GM12864 (cell line): ENCODE measurements at regions not wholly inside any gene's neighbourhood (a gene's known extent, or its start where the extent isn't known, plus 50 kb on each side); places are given as distances from the start of the nearest gene placed in this dataset.

Experiments used
- DNase-seq: peaks from one replicate; pipeline ENCODE4 v3.0.0-alpha.2; 2011; ENCODE audit warnings: low read depth
- H3K4me3 ChIP-seq: 2 replicates; pipeline ENCODE4 v1.5.1; 2011; ENCODE audit warnings: mild to moderate bottlenecking, low read depth, low read length, control low read depth
- TF ChIP-seq, protein P1 (sequence below): IDR thresholded peaks from 2 replicates; pipeline ENCODE4 v1.5.1; 2011; ENCODE audit warnings: low read depth, mild to moderate bottlenecking, moderate library complexity, low read length, control low read depth, inconsistent platforms; ENCODE audit errors: missing control alignments

DNA sequence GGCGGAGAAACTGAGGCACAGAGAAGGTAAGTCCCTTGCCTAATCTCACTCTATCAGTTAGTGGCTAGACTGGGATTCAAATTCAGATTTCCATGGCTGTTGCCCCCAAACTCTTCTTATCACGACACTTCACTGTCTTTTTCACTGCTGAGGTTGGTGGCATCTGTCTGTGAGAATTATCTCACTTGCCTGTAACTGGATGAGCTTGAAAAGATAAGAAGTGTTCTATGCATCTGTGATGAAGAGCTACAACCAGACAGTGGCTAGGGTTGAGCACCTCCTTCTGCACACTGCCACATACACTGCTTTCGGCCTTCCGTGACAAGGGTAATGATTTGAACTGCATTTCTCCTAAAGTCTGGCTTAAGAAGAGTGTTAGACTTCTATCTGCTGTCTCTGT is 107.9 kb upstream of the TEX13D start:
- TF ChIP-seq, protein P1, sequence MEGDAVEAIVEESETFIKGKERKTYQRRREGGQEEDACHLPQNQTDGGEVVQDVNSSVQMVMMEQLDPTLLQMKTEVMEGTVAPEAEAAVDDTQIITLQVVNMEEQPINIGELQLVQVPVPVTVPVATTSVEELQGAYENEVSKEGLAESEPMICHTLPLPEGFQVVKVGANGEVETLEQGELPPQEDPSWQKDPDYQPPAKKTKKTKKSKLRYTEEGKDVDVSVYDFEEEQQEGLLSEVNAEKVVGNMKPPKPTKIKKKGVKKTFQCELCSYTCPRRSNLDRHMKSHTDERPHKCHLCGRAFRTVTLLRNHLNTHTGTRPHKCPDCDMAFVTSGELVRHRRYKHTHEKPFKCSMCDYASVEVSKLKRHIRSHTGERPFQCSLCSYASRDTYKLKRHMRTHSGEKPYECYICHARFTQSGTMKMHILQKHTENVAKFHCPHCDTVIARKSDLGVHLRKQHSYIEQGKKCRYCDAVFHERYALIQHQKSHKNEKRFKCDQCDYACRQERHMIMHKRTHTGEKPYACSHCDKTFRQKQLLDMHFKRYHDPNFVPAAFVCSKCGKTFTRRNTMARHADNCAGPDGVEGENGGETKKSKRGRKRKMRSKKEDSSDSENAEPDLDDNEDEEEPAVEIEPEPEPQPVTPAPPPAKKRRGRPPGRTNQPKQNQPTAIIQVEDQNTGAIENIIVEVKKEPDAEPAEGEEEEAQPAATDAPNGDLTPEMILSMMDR: no peak
- DNase-seq: no peak

DNA sequence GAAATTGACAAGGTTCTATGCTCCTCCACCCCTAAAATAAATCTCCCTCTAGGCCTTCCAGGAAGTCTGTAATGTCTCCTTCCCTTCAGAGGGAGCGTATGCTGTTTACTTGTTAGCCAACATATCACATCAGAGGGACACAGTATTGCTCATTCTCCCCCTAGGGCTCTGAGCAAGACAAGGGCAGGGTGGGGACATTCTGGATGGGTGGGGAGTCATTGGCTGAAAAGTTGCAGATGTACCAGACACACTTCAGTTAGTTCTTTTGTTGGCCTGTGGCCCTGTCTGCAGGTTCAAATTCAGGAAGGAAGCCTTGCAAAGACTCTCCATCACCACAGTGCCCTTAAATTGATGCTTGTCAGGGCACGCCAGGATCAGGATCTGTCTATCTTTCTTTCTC is 106.3 kb upstream of the TEX13D start:
- H3K4me3 ChIP-seq: no peak overlapping the region
- TF ChIP-seq, protein P1: no peak
- no peak for DNase-seq

More for the DNA sequence above, 107.9 kb upstream of the TEX13D start:
- H3K4me3 ChIP-seq: no peak overlapping the region

DNA sequence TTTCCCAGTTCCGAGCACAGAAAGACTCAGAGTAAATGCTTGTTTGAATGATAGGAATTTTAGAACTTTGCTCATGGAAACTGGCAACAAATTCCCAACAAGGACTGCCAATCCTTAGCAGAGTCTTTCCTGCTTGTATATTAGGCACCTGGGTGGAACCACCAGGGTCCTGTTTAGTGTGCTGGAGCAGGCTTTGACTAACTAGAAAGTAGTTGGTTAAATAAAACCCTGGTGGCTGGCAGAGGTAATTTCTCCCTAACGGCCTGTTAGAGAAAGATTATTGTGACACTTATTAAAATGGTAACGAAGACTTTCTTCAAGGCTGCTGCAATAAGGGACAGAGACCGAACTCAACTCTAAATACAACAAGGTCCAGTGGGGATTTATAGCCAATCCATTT is 103.6 kb upstream of the TEX13D start:
- DNase-seq: no peak
- H3K4me3 ChIP-seq: no peak overlapping the region
- TF ChIP-seq, protein P1: peak; percentile 11

DNA sequence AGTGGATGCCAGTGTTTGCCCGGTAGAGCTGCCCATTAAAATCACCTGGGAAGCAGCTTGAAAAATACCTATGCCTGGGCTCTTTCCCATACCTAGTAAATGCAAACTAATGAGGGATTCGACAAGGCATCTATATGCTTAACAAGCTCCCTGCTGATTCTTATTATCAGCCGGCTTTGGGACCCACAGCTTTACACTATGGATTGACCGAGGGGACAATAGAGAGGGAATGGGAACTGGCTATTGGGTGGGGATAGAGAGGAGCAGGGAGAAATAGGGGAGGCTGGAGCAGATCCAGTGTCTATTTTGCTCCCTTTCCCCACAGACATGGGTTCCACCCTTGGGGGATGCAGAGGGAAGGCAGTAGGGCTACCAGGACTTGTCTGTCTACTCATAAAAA is 103.1 kb upstream of the TEX13D start:
- DNase-seq: no peak
- TF ChIP-seq, protein P1: no peak
- no peak overlapping the region for H3K4me3 ChIP-seq

DNA sequence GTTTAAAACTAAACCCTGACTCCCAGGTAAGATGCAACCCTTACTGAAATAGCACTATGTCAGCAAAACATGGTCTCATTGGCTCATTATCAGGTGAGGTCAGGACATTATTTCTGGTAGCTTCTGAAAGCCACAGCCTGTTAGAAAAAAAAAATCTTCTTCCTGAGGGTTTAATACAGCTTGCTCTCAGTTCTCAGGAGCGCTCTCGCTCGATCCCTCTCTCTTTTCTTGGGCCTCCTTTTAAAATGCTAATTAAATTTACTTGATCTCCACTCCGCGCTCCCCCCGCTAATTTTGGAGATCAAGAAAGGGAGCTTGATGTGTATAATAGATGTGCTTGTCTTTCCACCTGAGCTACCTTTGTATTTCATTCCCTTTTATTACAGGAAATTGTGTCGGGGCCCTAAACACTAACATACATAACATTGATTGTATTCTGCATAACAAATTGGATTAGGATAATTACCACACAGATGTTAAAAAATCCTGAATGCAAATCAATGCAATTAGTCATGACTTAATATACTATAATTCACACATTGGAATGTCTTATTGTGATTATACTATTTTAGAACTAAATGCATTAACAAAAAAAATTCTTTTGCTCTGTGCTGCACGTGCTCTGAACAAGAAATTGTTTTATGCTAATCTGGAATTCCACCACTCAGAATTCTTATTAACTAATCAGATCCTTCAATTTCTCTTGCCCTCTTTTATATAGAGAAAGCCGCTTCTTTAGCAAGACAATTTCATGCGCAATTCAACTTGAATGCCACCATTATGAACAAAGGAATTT is 101.6 kb upstream of the TEX13D start:
- no peak overlapping the region for H3K4me3 ChIP-seq
- TF ChIP-seq, protein P1: no peak
- no peak for DNase-seq

DNA sequence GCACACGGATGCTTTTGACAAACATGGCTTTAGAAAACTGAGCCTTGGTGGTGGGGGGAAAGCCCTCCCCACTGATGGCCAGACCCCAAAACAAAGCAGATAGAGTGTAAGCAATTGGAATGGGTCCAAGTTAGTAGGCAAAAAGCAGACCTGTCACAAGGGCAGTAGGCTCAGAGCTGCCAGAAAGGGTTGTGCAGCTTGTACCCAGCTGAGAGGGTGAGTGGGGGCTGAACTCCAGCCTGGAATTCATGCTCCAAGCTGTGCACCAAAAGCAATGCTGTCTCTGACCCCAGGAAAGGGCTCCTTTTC is 101.1 kb upstream of the TEX13D start:
- no peak overlapping the region for H3K4me3 ChIP-seq
- TF ChIP-seq, protein P1: no peak
- no peak for DNase-seq

DNA sequence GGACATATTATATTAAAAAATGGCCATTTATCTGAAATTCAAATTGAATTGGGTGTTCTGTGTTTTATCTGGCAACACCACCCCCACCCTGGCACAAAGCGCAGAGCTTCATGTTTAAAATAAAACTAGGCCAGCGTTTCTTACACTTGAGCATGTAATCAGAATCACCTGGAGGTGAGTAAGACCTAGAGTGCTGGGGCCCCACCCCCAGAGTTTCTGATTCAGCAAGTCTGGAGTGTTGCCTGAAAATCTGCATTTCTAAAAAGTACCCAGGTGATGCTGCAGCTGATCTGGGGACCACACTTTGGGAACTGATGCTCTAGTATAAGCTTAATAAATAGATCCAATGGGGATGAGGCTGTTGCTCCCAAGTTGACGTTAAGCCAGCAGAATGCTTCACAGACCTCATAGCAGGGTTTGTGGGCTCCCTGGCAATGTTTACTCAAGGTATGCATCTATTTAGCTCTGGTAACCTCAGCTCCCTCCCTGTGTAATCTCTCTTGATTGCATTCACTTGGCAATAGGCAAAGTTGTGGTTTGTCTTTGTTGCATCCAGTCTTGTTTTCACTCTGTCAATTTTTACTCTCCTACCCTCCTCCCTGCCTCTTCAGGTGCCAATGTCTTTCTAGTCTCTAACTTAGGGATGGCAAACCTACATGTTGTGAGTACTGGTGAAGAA is 99.8 kb upstream of the TEX13D start:
- no peak for DNase-seq
- H3K4me3 ChIP-seq: no peak overlapping the region

More for the DNA sequence above, 99.8 kb upstream of the TEX13D start:
- TF ChIP-seq, protein P1: no peak
